ENCODE measurements at regions not wholly inside any gene's neighbourhood (a gene's known extent, or its start where the extent isn't known, plus 50 kb on each side); places are given as distances from the start of the nearest gene placed in this dataset.
A peak's percentile ranks its signal among the peaks of the same experiment; 100 is the strongest.

GRCh38 chr12:90622431-90622830 is 332.5 kb downstream of the CCER1 start:
- TF ChIP-seq, protein P1, sequence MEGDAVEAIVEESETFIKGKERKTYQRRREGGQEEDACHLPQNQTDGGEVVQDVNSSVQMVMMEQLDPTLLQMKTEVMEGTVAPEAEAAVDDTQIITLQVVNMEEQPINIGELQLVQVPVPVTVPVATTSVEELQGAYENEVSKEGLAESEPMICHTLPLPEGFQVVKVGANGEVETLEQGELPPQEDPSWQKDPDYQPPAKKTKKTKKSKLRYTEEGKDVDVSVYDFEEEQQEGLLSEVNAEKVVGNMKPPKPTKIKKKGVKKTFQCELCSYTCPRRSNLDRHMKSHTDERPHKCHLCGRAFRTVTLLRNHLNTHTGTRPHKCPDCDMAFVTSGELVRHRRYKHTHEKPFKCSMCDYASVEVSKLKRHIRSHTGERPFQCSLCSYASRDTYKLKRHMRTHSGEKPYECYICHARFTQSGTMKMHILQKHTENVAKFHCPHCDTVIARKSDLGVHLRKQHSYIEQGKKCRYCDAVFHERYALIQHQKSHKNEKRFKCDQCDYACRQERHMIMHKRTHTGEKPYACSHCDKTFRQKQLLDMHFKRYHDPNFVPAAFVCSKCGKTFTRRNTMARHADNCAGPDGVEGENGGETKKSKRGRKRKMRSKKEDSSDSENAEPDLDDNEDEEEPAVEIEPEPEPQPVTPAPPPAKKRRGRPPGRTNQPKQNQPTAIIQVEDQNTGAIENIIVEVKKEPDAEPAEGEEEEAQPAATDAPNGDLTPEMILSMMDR (conservative IDR thresholded peaks at IDR 0.05; ENCODE audit: low read depth, low read length), result no peak
- no peak overlapping the region for H3K4me3 ChIP-seq (ENCODE audit: low read depth, low read length)
- DNase-seq (ENCODE audit: low read depth), result peak; percentile 22

- DNase-seq (ENCODE audit: low read depth), result no peak
- TF ChIP-seq, protein P1 (conservative IDR thresholded peaks at IDR 0.05; ENCODE audit: low read depth, low read length), result no peak
- no peak overlapping the region for H3K4me3 ChIP-seq (ENCODE audit: low read depth, low read length)
Observed at GRCh38 chr12:90621927-90622326, 333.0 kb downstream of the CCER1 start.

GRCh38 chr12:90619943-90620342 is 335.0 kb downstream of the CCER1 start:
- TF ChIP-seq, protein P1 (conservative IDR thresholded peaks at IDR 0.05; ENCODE audit: low read depth, low read length), result no peak
- DNase-seq (ENCODE audit: low read depth), result no peak
- H3K4me3 ChIP-seq (ENCODE audit: low read depth, low read length), result no peak overlapping the region

- TF ChIP-seq, protein P1 (conservative IDR thresholded peaks at IDR 0.05; ENCODE audit: low read depth, low read length), result no peak
- H3K4me3 ChIP-seq (ENCODE audit: low read depth, low read length), result no peak overlapping the region
- DNase-seq (ENCODE audit: low read depth), result no peak
Observed at GRCh38 chr12:90618586-90618985, 336.4 kb downstream of the CCER1 start.

DNA sequence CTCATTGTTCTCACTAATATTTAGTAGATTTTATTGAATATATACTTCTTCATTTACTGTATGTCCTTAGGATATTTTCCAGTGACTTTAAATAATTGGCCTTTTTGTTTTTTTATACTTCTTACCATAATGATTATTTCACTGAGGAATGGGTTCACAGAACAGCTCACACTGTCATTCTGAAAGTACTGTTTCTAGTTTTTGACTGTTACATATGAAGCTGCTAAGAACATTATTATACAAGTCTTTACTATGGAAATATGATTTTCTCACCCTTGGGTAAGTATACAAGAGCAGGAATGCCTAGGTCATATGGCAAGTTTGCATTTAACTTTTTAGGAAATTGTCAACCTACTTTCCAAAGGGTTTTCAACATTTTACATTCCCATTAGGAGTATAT is 343.1 kb downstream of the CCER1 start:
- TF ChIP-seq, protein P1 (conservative IDR thresholded peaks at IDR 0.05; ENCODE audit: low read depth, low read length), result no peak
- no peak overlapping the region for H3K4me3 ChIP-seq (ENCODE audit: low read depth, low read length)
- no peak for DNase-seq (ENCODE audit: low read depth)

- TF ChIP-seq, protein P1 (conservative IDR thresholded peaks at IDR 0.05; ENCODE audit: low read depth, low read length), result no peak
- no peak for DNase-seq (ENCODE audit: low read depth)
- H3K4me3 ChIP-seq (ENCODE audit: low read depth, low read length), result no peak overlapping the region
Observed at GRCh38 chr12:90611048-90611447, 343.9 kb downstream of the CCER1 start.

DNA sequence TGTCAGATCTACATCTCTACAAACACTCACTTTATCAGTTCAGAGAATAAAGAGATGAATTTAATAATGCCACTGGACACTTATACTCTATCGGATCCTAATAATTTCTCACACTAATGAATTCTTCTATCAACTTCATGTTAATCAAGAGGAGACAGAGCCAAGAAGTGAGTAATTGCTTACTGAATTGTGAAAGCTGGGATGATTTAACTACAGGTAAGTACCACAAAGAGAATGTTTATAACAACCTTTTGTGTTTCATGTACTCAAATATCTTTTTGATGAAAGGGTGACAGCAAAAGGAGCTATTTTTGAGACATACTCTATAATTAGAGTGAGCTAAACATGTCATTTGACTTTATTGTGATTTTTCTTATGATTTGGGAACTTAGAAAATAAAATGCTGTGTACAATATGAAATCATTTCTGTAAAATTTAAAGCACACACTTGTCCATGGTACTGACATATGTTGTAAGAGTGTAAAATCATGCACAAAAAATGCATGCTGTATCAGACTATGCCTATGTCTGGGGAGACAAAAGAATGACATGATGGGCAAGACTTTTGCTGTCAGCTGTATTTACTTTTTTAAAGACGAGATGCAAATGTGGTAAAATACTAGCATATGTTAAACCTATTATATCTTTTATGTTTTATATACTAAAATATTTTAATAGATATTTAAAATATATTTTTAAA is 361.2 kb downstream of the CCER1 start:
- H3K4me3 ChIP-seq (ENCODE audit: low read depth, low read length), result no peak overlapping the region
- TF ChIP-seq, protein P1 (conservative IDR thresholded peaks at IDR 0.05; ENCODE audit: low read depth, low read length), result no peak
- no peak for DNase-seq (ENCODE audit: low read depth)

Measured in epithelial cell of proximal tubule (primary cell).